ENCODE measurements at regions not wholly inside any gene's neighbourhood (a gene's known extent, or its start where the extent isn't known, plus 50 kb on each side); places are given as distances from the start of the nearest gene placed in this dataset.

DNA sequence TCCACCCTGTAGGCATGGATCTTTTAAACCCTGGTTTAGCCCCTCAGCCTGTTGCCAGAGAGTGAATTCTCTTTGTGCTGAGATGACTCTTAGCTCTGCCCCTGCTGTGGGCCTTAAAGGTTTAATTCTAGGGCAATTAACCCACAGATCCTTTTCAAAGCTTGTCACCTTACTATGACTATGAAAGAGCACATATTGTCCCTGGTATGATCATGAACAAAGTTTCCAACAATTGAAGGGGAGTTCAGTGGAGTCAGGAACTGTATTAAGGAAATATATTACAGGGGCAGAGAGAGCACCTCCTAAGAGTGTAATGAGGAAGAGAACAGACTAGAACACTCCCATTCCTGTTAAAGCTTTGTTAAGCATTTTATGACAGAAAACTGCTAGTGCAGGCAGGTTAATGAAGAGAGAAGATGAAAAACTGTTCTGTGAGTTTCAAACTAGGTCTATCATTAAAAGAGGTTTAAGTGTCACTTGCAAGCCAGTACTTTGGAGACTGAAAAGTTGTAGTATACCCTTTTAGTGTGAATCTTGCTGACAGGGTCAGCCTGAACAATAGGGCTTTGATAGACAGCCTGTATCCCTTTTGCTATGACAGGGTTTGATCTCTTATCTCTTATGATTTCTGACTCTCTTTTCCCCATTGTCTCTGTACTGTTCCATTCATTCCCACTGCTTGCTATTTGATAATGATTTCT lies 104.2 kb upstream of the ELL2 start:
- H3K36me3 ChIP-seq = no peaks in the 10 kb centered on the region
- no peak for DNase-seq
- H3K4me3 ChIP-seq = no peak overlapping the region
- H3K9me3 ChIP-seq (replicated peaks) = no peaks in the 10 kb centered on the region
- no peak overlapping the region for H3K27ac ChIP-seq
- H3K4me1 ChIP-seq = peaks cover 17% of the 10 kb centered on the region
- H3K27me3 ChIP-seq = no peaks in the 10 kb centered on the region

- no peaks in the 10 kb centered on the region for H3K36me3 ChIP-seq
- DNase-seq = no peak
- peaks cover 17% of the 10 kb centered on the region for H3K4me1 ChIP-seq
- no peak overlapping the region for H3K27ac ChIP-seq
- H3K4me3 ChIP-seq = no peak overlapping the region
- H3K27me3 ChIP-seq = no peaks in the 10 kb centered on the region
- no peaks in the 10 kb centered on the region for H3K9me3 ChIP-seq (replicated peaks)
Observed at GRCh38 chr5:96064877-96065276, 103.2 kb upstream of the ELL2 start.

GRCh38 chr5:96062836-96063235 lies 101.2 kb upstream of the ELL2 start:
- Histone ChIP-seq H3K36me3 (no peaks in the 10 kb centered on the region), H3K4me1 (peaks cover 13% of the 10 kb centered on the region), H3K27ac (no peak overlapping the region), H3K27me3 (no peaks in the 10 kb centered on the region), H3K4me3 (no peak overlapping the region), H3K9me3 (replicated peaks) (no peaks in the 10 kb centered on the region)
- DNase-seq = no peak

DNA sequence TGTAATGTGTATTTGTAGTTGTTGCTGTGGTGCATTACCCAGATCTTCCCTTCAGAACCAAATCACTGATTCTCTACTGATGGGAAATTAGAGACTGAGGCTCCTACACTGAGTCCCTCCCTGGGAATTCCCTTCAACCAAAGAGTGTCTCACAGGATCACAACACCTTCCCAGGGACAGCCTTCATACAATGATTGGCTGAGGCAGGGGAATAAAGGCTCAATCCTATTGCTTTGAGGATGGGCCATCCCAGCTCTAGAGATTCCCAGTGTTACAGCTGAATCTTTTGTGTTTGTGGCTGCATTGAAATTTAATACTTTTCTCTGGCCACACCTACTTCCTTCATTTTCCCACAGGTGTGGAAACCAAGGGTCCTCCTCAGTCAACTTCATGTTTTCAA lies 96.4 kb upstream of the ELL2 start:
- Histone ChIP-seq H3K4me1 (no peaks in the 10 kb centered on the region), H3K27ac (no peak overlapping the region), H3K9me3 (replicated peaks) (no peaks in the 10 kb centered on the region), H3K4me3 (no peak overlapping the region), H3K36me3 (no peaks in the 10 kb centered on the region), H3K27me3 (no peaks in the 10 kb centered on the region)
- no peak for DNase-seq

- DNase-seq = no peak
- no peaks in the 10 kb centered on the region for H3K9me3 ChIP-seq (replicated peaks)
- H3K4me3 ChIP-seq = no peak overlapping the region
- H3K4me1 ChIP-seq = peaks cover 13% of the 10 kb centered on the region
- H3K27me3 ChIP-seq = no peaks in the 10 kb centered on the region
- H3K36me3 ChIP-seq = no peaks in the 10 kb centered on the region
- H3K27ac ChIP-seq = no peak overlapping the region
Observed at GRCh38 chr5:96054311-96055030, 92.8 kb upstream of the ELL2 start.

DNA sequence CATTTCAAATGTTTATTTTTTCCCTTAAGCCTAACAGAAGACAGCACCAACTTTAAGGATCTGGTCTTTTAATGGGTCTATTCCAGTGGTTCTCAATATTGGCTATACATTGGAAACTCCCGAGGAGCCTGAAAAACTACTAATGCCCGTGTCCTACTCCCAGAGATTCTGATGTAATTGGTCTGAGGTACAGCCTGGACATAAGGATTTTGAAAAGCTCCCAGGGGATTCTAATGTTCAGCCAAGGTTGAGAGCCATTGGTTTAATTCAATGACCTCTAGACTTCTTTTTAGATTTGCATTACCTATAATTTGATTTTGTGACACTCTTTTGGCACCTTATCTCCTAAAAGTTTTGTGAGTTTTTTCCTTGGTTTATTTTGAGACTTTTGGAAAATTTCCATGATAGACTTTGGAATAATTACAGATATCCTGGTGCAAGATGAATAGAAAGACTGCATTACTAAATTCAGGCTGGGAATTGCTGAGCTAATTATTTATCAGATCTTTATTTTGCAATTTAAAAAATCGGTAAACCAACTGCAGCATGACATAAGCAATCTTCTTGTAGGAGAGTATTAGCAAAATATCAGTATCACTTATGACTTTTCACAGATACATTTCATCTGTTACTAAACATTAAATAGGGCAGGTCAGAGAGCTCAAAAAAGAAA lies 91.5 kb upstream of the ELL2 start:
- Histone ChIP-seq H3K4me3 (no peak overlapping the region), H3K9me3 (replicated peaks) (no peaks in the 10 kb centered on the region)

GRCh38 chr5:96052374-96052773 lies 90.7 kb upstream of the ELL2 start:
- no peak for DNase-seq
- Histone ChIP-seq H3K27ac (no peak overlapping the region), H3K27me3 (no peaks in the 10 kb centered on the region), H3K9me3 (replicated peaks) (no peaks in the 10 kb centered on the region), H3K36me3 (no peaks in the 10 kb centered on the region), H3K4me3 (no peak overlapping the region), H3K4me1 (peaks cover 18% of the 10 kb centered on the region)

More for the DNA sequence above, 91.5 kb upstream of the ELL2 start:
- H3K27ac ChIP-seq = no peak overlapping the region
- H3K27me3 ChIP-seq = no peaks in the 10 kb centered on the region
- H3K36me3 ChIP-seq = no peaks in the 10 kb centered on the region
- DNase-seq = no peak
- peaks cover 18% of the 10 kb centered on the region for H3K4me1 ChIP-seq

GRCh38 chr5:96051401-96051830 lies 89.8 kb upstream of the ELL2 start:
- H3K4me1 ChIP-seq = peaks cover 18% of the 10 kb centered on the region
- H3K9me3 ChIP-seq (replicated peaks) = no peaks in the 10 kb centered on the region
- no peak overlapping the region for H3K27ac ChIP-seq
- no peak overlapping the region for H3K4me3 ChIP-seq
- no peaks in the 10 kb centered on the region for H3K36me3 ChIP-seq
- no peaks in the 10 kb centered on the region for H3K27me3 ChIP-seq
- DNase-seq = no peak

- Histone ChIP-seq H3K9me3 (replicated peaks) (no peaks in the 10 kb centered on the region), H3K36me3 (no peaks in the 10 kb centered on the region), H3K27me3 (no peaks in the 10 kb centered on the region), H3K4me1 (peaks cover 18% of the 10 kb centered on the region), H3K27ac (no peak overlapping the region; the same call in 1 of the 2 replicates), H3K4me3 (no peak overlapping the region)
- peak; percentile 37 to 58 for DNase-seq
Observed at GRCh38 chr5:96050273-96050880, 88.7 kb upstream of the ELL2 start.

GRCh38 chr5:96049398-96050272 lies 88.0 kb upstream of the ELL2 start:
- Histone ChIP-seq H3K4me1 (peaks cover 18% of the 10 kb centered on the region), H3K9me3 (replicated peaks) (no peaks in the 10 kb centered on the region), H3K27ac (no peak overlapping the region; the same call in 1 of the 2 replicates), H3K4me3 (no peak overlapping the region), H3K36me3 (no peaks in the 10 kb centered on the region), H3K27me3 (no peaks in the 10 kb centered on the region)
- peak; percentile 3 to 27 for DNase-seq

DNA sequence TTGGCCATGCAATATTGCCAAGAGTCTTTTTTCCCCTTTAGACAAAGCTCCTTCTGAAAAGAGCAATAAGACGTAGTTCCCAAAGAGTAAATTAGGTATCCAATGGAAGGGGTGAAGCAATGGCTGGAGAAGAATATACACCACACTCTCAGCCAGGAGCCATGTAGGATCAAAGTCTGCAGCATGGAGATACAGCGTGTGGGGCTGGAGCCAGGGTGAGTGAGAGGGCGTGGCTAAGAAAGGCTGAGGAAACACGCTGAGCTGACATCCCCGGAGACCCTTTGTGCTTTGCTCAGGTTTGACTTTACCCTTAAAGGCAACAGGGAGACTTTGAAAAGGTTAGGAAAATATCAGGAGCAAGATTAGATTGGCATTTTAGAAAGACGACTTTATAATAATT lies 87.1 kb upstream of the ELL2 start:
- no peaks in the 10 kb centered on the region; the same call in 1 of the 2 replicates for H3K36me3 ChIP-seq

GRCh38 chr5:96045888-96046287 lies 84.2 kb upstream of the ELL2 start:
- Histone ChIP-seq H3K36me3 (no peaks in the 10 kb centered on the region; the same call in 1 of the 2 replicates), H3K9me3 (replicated peaks) (no peaks in the 10 kb centered on the region), H3K27ac (no peak overlapping the region), H3K4me3 (no peak overlapping the region), H3K27me3 (no peaks in the 10 kb centered on the region), H3K4me1 (peaks cover 13% of the 10 kb centered on the region)
- DNase-seq = no peak

More for the DNA sequence above, 87.1 kb upstream of the ELL2 start:
- H3K27ac ChIP-seq = no peak overlapping the region
- H3K4me3 ChIP-seq = no peak overlapping the region
- H3K27me3 ChIP-seq = no peaks in the 10 kb centered on the region
- no peaks in the 10 kb centered on the region for H3K9me3 ChIP-seq (replicated peaks)
- DNase-seq = no peak
- H3K4me1 ChIP-seq = peaks cover 18% of the 10 kb centered on the region

DNA sequence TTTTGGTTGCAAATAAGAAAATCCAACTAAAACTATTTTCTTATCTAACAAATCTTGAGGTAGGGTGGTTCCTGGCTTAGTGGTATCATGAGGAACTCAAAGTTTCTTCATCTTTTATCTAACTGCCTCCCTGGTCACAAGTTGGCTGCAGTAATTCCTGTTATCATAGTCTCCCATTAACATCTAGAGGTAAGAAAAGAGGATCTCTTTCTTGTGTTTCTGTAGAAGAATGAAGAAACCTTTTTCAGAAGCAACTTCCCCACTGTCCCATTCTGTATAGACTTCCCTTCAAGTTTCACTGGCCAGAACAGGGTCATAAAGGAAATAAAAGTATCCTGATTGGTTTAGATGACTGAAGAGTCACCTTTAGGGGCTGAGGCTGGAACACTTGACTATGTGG lies 81.8 kb upstream of the ELL2 start:
- Histone ChIP-seq H3K4me3 (no peak overlapping the region), H3K4me1 (no peaks in the 10 kb centered on the region), H3K27me3 (no peaks in the 10 kb centered on the region), H3K9me3 (replicated peaks) (no peaks in the 10 kb centered on the region), H3K36me3 (no peaks in the 10 kb centered on the region; the same call in 1 of the 2 replicates), H3K27ac (no peak overlapping the region)
- DNase-seq = no peak

DNA sequence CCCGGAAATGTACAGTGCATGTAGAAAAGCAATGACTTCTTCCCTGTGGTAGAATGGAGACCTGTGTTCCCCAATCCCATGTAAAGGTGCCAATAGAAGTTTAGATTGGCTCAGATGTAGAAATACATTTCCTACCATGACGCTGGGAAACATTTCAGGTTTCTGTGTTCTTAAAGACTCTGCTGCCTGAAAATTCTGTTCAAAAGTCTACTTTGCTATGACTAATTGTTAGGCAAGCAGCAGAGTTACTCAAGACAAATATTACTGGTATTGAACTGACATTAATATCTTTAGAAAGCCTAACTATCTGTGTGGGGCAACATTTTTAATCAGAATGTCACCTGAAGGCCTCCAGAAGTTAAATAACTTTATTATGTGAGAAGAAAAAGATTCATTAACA lies 75.5 kb upstream of the ELL2 start:
- no peak overlapping the region for H3K4me3 ChIP-seq
- no peak overlapping the region for H3K27ac ChIP-seq
- DNase-seq = no peak
- no peaks in the 10 kb centered on the region for H3K4me1 ChIP-seq
- no peaks in the 10 kb centered on the region for H3K36me3 ChIP-seq
- H3K27me3 ChIP-seq = no peaks in the 10 kb centered on the region
- H3K9me3 ChIP-seq (replicated peaks) = peaks cover 2% of the 10 kb centered on the region; the same call in 1 of the 2 replicates

All from SJCRH30 (cell line).